IMR-90 (cell line): ENCODE measurements at regions not wholly inside any gene's neighbourhood (a gene's known extent, or its start where the extent isn't known, plus 50 kb on each side); places are given as distances from the start of the nearest gene placed in this dataset.

Source experiments
- BHLHE40 ChIP-seq: fragments of 150-350 bp; IDR thresholded peaks from 2 replicates; pipeline ENCODE4 v1.6.1; 2016; ENCODE audit warnings: mild to moderate bottlenecking, low read depth, low read length
- CEBPB ChIP-seq: IDR thresholded peaks from 2 replicates; pipeline ENCODE4 v1.6.1; 2012; ENCODE audit warnings: low read depth, low read length, improper control_type of control experiment
- CTCF ChIP-seq: conservative IDR thresholded peaks from 2 replicates; pipeline ENCODE4 v1.5.1; 2012; ENCODE audit warnings: mild to moderate bottlenecking, low read depth, low read length, improper control_type of control experiment
- FOS ChIP-seq: fragments of 150-350 bp; IDR thresholded peaks from 2 replicates; pipeline ENCODE4 v1.6.1; 2016; ENCODE audit warnings: low read depth, low read length
- MAFK ChIP-seq: IDR thresholded peaks from 2 replicates; pipeline ENCODE4 v1.6.1; 2012; ENCODE audit warnings: low read depth, low read length, improper control_type of control experiment
- MAZ ChIP-seq: IDR thresholded peaks from 2 replicates; pipeline ENCODE4 v1.6.1; 2012; ENCODE audit warnings: low read depth, mild to moderate bottlenecking, low read length, improper control_type of control experiment, moderate library complexity, borderline replicate concordance
- NFE2L2 ChIP-seq: fragments of 150-350 bp; IDR thresholded peaks from 2 replicates; pipeline ENCODE4 v1.6.1; 2016; ENCODE audit warnings: low read depth, mild to moderate bottlenecking, low read length
- POLR2A ChIP-seq: IDR thresholded peaks from 2 replicates; pipeline ENCODE4 v1.6.1; 2012; ENCODE audit warnings: mild to moderate bottlenecking, low read depth, low read length
- RAD21 ChIP-seq: IDR thresholded peaks from 2 replicates; pipeline ENCODE4 v1.6.1; 2012; ENCODE audit warnings: low read length, improper control_type of control experiment
- RCOR1 ChIP-seq: IDR thresholded peaks from 2 replicates; pipeline ENCODE4 v1.6.1; 2012; ENCODE audit warnings: mild to moderate bottlenecking, low read length, improper control_type of control experiment; ENCODE audit not compliant: insufficient replicate concordance
- RFX5 ChIP-seq: IDR thresholded peaks from 2 replicates; pipeline ENCODE4 v1.8.0; 2012; ENCODE audit warnings: low read depth, mild to moderate bottlenecking, low read length, moderate library complexity
- SMC3 ChIP-seq: fragments of 150-350 bp; IDR thresholded peaks from 2 replicates; pipeline ENCODE4 v1.6.1; 2016; ENCODE audit warnings: low read depth, mild to moderate bottlenecking, antibody characterized with exemption, low read length, moderate library complexity
- TF ChIP-seq, protein P1 (sequence below): fragments of 150-350 bp; IDR thresholded peaks from 2 replicates; pipeline ENCODE4 v1.6.1; 2017; ENCODE audit warnings: mild to moderate bottlenecking, antibody characterized with exemption, low read length, low read depth

GRCh38 chr9:12989669-12990068 lies 214.8 kb downstream of the LURAP1L start:
- TF ChIP-seq CTCF (no peak), BHLHE40 (no peak), RFX5 (no peak), SMC3 (no peak), POLR2A (no peak), RAD21 (no peak), CEBPB (no peak), NFE2L2 (no peak), FOS (no peak), RCOR1 (no peak), MAZ (no peak), MAFK (no peak)
- TF ChIP-seq, protein P1, sequence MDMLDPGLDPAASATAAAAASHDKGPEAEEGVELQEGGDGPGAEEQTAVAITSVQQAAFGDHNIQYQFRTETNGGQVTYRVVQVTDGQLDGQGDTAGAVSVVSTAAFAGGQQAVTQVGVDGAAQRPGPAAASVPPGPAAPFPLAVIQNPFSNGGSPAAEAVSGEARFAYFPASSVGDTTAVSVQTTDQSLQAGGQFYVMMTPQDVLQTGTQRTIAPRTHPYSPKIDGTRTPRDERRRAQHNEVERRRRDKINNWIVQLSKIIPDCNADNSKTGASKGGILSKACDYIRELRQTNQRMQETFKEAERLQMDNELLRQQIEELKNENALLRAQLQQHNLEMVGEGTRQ = no peak
